Coronary artery (tissue), 2 donors: ENCODE measurements at regions not wholly inside any gene's neighbourhood (a gene's known extent, or its start where the extent isn't known, plus 50 kb on each side); places are given as distances from the start of the nearest gene placed in this dataset.

Source experiments
- DNase-seq: peaks from one replicate; pipeline ENCODE4 v3.0.0-alpha.2; 2017; ENCODE audit warnings: low spot score
- H3K27ac ChIP-seq, 2 donors: fragments of 200-600 bp; sonication (generic); one replicate each; pipeline ENCODE4 v1.5.1; 2016 to 2019
- H3K4me3 ChIP-seq: fragments of 200-600 bp; sonication (generic); 2 replicates; pipeline ENCODE4 v1.5.1; 2016; ENCODE audit warnings: mild to moderate bottlenecking, moderate library complexity
- CTCF ChIP-seq: fragments of 200-600 bp; sonication (generic); IDR thresholded peaks from one replicate; pipeline ENCODE4 v1.5.1; 2019; ENCODE audit warnings: antibody characterized with exemption

DNA sequence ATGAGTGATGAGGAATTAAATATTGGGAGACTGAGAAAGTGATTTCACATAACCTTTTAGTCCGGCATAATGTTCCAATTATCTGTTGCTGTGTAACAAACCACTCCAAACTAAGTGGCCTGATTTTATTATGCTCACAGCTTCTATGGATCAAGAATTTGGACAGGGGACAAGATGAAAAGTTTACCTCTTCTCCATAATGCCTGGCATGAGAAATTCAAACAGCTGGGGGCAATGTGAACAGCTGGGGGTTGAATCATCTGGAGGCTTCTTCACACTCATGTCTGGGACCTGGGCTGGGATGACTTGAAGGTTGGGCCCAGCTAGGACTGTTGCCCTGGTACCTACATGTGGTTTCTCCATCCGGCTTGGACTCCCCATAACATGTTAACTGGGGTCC lies 99.4 kb upstream of the DRD2 start:
- TF ChIP-seq CTCF, result no peak
- no peak for DNase-seq
- no peak overlapping the region for H3K27ac ChIP-seq
- H3K4me3 ChIP-seq, result no peak overlapping the region

GRCh38 chr11:113574171-113574570 lies 99.0 kb upstream of the DRD2 start:
- DNase-seq, result no peak
- H3K4me3 ChIP-seq, result no peak overlapping the region
- H3K27ac ChIP-seq, result no peak overlapping the region
- no peak for TF ChIP-seq CTCF

DNA sequence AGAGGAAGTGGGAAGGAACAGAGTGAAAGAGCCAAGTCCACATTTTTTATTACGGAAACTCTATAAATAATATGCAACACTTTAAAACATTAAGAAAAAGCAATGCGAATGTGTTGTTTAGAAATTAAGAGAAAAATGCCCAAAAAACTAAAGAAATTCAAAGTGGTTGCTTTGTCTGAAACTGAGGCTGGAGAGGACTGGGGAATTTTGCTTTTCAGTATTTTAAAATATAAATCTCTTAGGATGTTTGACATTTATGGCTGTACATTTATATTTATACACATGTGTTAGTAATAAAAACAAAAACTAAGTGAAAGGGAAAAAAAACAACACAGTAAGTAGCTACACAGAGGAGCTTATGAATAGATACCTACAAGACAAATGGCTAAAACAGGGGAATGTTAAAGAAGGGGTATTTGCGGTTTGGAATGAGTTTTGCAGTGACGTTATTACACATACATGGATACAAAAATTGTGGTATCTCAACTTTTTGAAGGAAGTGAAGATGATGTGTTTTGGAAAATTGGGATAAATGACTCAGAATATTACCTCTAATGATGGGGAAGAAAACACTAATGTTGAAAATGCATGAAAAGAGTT lies 97.0 kb upstream of the DRD2 start:
- Histone ChIP-seq H3K4me3 (no peak overlapping the region), H3K27ac (no peak overlapping the region)
- no peak for DNase-seq
- no peak for TF ChIP-seq CTCF

DNA sequence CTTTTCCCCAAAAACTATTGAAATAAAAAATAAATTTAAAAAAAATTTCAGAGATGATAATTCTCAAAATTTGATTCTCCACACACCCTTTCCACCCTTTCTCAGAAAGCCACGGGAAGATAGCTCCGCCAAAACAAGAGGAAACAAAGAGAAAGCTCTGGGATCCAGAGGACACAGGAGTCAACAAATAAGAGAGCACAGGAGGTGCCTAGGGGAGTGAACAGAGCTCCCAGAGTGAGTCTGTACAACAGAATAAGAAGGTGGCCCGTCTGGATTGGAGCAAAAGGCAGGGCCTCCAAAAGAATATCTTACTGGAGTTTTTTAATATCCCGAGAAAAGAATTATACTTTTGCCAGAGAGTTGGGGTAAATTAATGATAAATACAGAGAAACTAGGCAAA lies 96.3 kb upstream of the DRD2 start:
- Histone ChIP-seq H3K27ac (no peak overlapping the region), H3K4me3 (no peak overlapping the region)
- TF ChIP-seq CTCF, result no peak
- DNase-seq, result no peak

DNA sequence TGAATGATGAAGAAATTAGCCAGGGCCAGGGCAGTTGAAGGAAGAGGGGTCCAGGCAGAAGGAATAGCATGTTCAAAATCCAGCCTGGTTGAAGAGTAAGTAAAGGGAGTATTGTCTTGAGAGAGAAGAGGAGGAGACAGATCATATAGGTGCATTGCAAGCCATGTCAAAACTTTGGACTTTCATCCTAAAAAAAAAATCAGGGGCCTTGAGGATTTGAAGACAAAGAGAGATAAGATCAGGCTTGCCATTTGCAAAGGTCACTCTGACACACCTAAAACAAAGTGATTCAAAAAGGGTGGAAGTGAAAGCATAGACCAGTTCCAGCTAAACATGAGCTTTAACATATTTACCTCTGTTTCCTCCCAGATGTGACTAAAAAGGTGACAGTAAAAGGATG lies 95.7 kb upstream of the DRD2 start:
- H3K27ac ChIP-seq, result no peak overlapping the region
- no peak for DNase-seq
- no peak overlapping the region for H3K4me3 ChIP-seq
- TF ChIP-seq CTCF, result no peak

GRCh38 chr11:113569391-113569790 lies 94.2 kb upstream of the DRD2 start:
- DNase-seq, result no peak
- TF ChIP-seq CTCF, result no peak
- no peak overlapping the region for H3K27ac ChIP-seq
- H3K4me3 ChIP-seq, result no peak overlapping the region

- no peak overlapping the region for H3K4me3 ChIP-seq
- DNase-seq, result no peak
- no peak overlapping the region for H3K27ac ChIP-seq
- TF ChIP-seq CTCF, result no peak
Measured at GRCh38 chr11:113568566-113568965, 93.4 kb upstream of the DRD2 start.
